B cell (primary cell): ENCODE measurements at regions not wholly inside any gene's neighbourhood (a gene's known extent, or its start where the extent isn't known, plus 50 kb on each side); places are given as distances from the start of the nearest gene placed in this dataset.

Experiments
- ATAC-seq: fragments of 200-7000 bp; cut with Tn5 transposase; one replicate; pipeline ENCODE4 v1.10.0; 2021; ENCODE audit warnings: low read depth, mild to moderate bottlenecking, moderate number of reproducible peaks, moderate library complexity
- CTCF ChIA-PET: fragments of 350-600 bp; sonication (Branson Sonifier 250); formaldehyde crosslinking; loops from one replicate; lab custom pipeline; 2021; ENCODE audit warnings: antibody characterized with exemption, inconsistent platforms; lab: Charles Lee
- POLR2A ChIA-PET: fragments of 350-600 bp; sonication (Branson Sonifier 250); formaldehyde crosslinking; loops from one replicate; lab custom pipeline; 2021; ENCODE audit warnings: antibody characterized with exemption; lab: Charles Lee
- DNase-seq: peaks from one replicate; pipeline ENCODE4 v3.0.0; 2013
- H2AFZ ChIP-seq: 2 replicates; pipeline ENCODE4 v1.6.1; 2012; ENCODE audit warnings: mild to moderate bottlenecking, low read depth, low read length; ENCODE audit not compliant: insufficient read depth, poor library complexity, severe bottlenecking
- H3K27ac ChIP-seq, 2 donors: 1 replicate in 1 of 2; 2 replicates in 1 of 2; pipeline ENCODE4 v1.5.1; 2012 to 2013; ENCODE audit warnings: low read length in 2 of 2, mild to moderate bottlenecking in 2 of 2, moderate library complexity in 1 of 2
- H3K27me3 ChIP-seq, 4 experiments: fragments of 200-600 bp in 1 of 4; sonication (generic) in 1 of 4; replicated peaks in 1 of 4; 1 replicate in 2 of 4; 2 replicates in 2 of 4; pipeline versions ENCODE4 v1.6.1 to v1.7.0; 2013 to 2016; ENCODE audit warnings: low read length in 3 of 4, mild to moderate bottlenecking in 2 of 4, mixed read lengths in 1 of 4, moderate library complexity in 1 of 4; ENCODE audit not compliant: insufficient read depth in 4 of 4, control insufficient read depth in 3 of 4; ENCODE audit errors: control extremely low read depth in 1 of 4
- H3K36me3 ChIP-seq, 2 experiments: replicated peaks in 1 of 2; 1 replicate in 1 of 2; 2 replicates in 1 of 2; pipeline versions ENCODE4 v1.6.1 to v1.7.1; 2013; ENCODE audit warnings: low read length in 1 of 2; ENCODE audit not compliant: insufficient read depth in 2 of 2, control insufficient read depth in 1 of 2; ENCODE audit errors: control extremely low read depth in 1 of 2, extremely low read depth in 1 of 2
- H3K4me1 ChIP-seq, 2 donors: fragments of 200-600 bp in 1 of 2; sonication (generic) in 1 of 2; 1 replicate in 1 of 2; 2 replicates in 1 of 2; pipeline versions ENCODE4 v1.5.1 to v1.6.1; 2013 to 2017; ENCODE audit warnings: low read length in 2 of 2; ENCODE audit not compliant: control insufficient read depth in 2 of 2, insufficient read depth in 2 of 2
- H3K4me2 ChIP-seq: replicated peaks from 2 replicates; pipeline ENCODE3; 2012; ENCODE audit warnings: mild to moderate bottlenecking, low read depth, low read length; ENCODE audit not compliant: poor library complexity, severe bottlenecking
- H3K4me3 ChIP-seq, 5 experiments: fragments of 200-600 bp in 1 of 5; sonication (generic) in 1 of 5; 1 replicate in 3 of 5; 2 replicates in 2 of 5; pipeline versions ENCODE4 v1.5.1 to v1.7.0; 2011 to 2016; ENCODE audit warnings: low read length in 4 of 5, mild to moderate bottlenecking in 4 of 5, low read depth in 2 of 5, control low read depth in 1 of 5, moderate library complexity in 1 of 5; ENCODE audit not compliant: insufficient read depth in 1 of 5; ENCODE audit errors: control extremely low read depth in 1 of 5, extremely low read depth in 1 of 5
- H3K79me2 ChIP-seq: fragments of 200-600 bp; sonication (generic); one replicate; pipeline ENCODE4 v1.6.0; 2016; ENCODE audit warnings: low read length; ENCODE audit not compliant: control insufficient read depth, insufficient read depth
- H3K9ac ChIP-seq: fragments of 200-600 bp; sonication (generic); 2 replicates; pipeline ENCODE4 v1.6.1; 2017; ENCODE audit warnings: mild to moderate bottlenecking, low read length, moderate library complexity
- H3K9me3 ChIP-seq, 3 donors: one replicate each; pipeline versions ENCODE4 v1.6.1 to v1.7.1; 2013; ENCODE audit warnings: low read length in 2 of 3; ENCODE audit not compliant: control insufficient read depth in 2 of 3, insufficient read depth in 1 of 3; ENCODE audit errors: control extremely low read depth in 1 of 3
- H4K20me1 ChIP-seq: 2 replicates; pipeline ENCODE4 v1.6.0; 2012; ENCODE audit warnings: mild to moderate bottlenecking, low read length; ENCODE audit not compliant: insufficient read depth, control insufficient read depth, poor library complexity, severe bottlenecking
- H3K27ac Mint-ChIP-seq: one replicate; pipeline ENCODE4 v1.8.0; 2021; ENCODE audit warnings: mixed read lengths
- H3K27me3 Mint-ChIP-seq: one replicate; pipeline ENCODE4 v1.8.0; 2021; ENCODE audit warnings: mixed read lengths
- H3K4me1 Mint-ChIP-seq: one replicate; pipeline ENCODE4 v1.8.0; 2021; ENCODE audit warnings: mixed read lengths
- H3K4me3 Mint-ChIP-seq: one replicate; pipeline ENCODE4 v1.8.0; 2021; ENCODE audit warnings: mixed read lengths
- H3K9me3 Mint-ChIP-seq: one replicate; pipeline ENCODE4 v1.8.0; 2022; ENCODE audit warnings: mixed read lengths; ENCODE audit not compliant: insufficient read depth
- CTCF ChIP-seq: fragments of 200-600 bp; IDR thresholded peaks from one replicate; pipeline ENCODE4 v1.8.0; 2022; ENCODE audit warnings: antibody characterized with exemption, mild to moderate bottlenecking
- EZH2 ChIP-seq: IDR thresholded peaks from 2 replicates; pipeline ENCODE4 v1.6.1; 2012; ENCODE audit warnings: borderline replicate concordance, low read depth, mild to moderate bottlenecking, moderate library complexity, low read length; ENCODE audit not compliant: insufficient read depth, poor library complexity, severe bottlenecking
- WGBS: methylation state at CpG from one replicate; pipeline ENCODE4 v1.1.5; 2013; ENCODE audit warnings: missing lambda C conversion rate; ENCODE audit not compliant: insufficient coverage; 5-methylcytosine and 5-hydroxymethylcytosine counted together
- intact Hi-C: fragments of 100-400 bp; cut with micrococcal nuclease; formaldehyde crosslinking; loops from one replicate; pipeline ENCODE4 v1.10.0; 2022

- Mint-ChIP-seq H3K27ac (no peak overlapping the region), H3K27me3 (no peaks in the 10 kb centered on the region), H3K4me1 (no peaks in the 10 kb centered on the region), H3K9me3 (no peaks in the 10 kb centered on the region), H3K4me3 (no peak overlapping the region)
- no peaks in the 10 kb centered on the region for H3K79me2 ChIP-seq
- TF ChIP-seq CTCF (no peak), EZH2 (no peak)
- no peaks in the 10 kb centered on the region for H3K4me1 ChIP-seq
- H4K20me1 ChIP-seq, result no peaks in the 10 kb centered on the region
- 100% methylated on average over 2 of the region's 3 CpGs for WGBS
- H3K27ac ChIP-seq, result no peak overlapping the region
- ChIA-PET POLR2A (no interaction called here), CTCF (no interaction called here)
- H3K9me3 ChIP-seq, result no peaks in the 10 kb centered on the region
- intact Hi-C loops, result no loop called here
- no peaks in the 10 kb centered on the region for H3K36me3 ChIP-seq
- no peak overlapping the region for H3K4me3 ChIP-seq
- no peak for ATAC-seq
- no peak overlapping the region for H3K4me2 ChIP-seq
- no peak overlapping the region for H2AFZ ChIP-seq
- no peak for DNase-seq
- H3K27me3 ChIP-seq, result no peaks in the 10 kb centered on the region
- no peak overlapping the region for H3K9ac ChIP-seq
Observed at GRCh38 chr18:34522603-34523002, 187.5 kb upstream of the DTNA start.

GRCh38 chr18:34525244-34525643 lies 184.9 kb upstream of the DTNA start:
- Histone ChIP-seq H3K27ac (no peak overlapping the region), H3K9me3 (no peaks in the 10 kb centered on the region), H3K36me3 (no peaks in the 10 kb centered on the region), H3K79me2 (no peaks in the 10 kb centered on the region), H2AFZ (no peak overlapping the region), H3K9ac (no peak overlapping the region), H3K4me1 (no peaks in the 10 kb centered on the region), H3K4me2 (no peak overlapping the region), H3K27me3 (no peaks in the 10 kb centered on the region), H4K20me1 (no peaks in the 10 kb centered on the region), H3K4me3 (no peak overlapping the region)
- no peaks in the 10 kb centered on the region for H3K27me3 Mint-ChIP-seq
- ATAC-seq (no peak), DNase-seq (no peak)
- H3K27ac Mint-ChIP-seq, result no peak overlapping the region
- no peak overlapping the region for H3K4me3 Mint-ChIP-seq
- intact Hi-C loops, result no loop called here
- H3K9me3 Mint-ChIP-seq, result no peaks in the 10 kb centered on the region
- no peak for TF ChIP-seq EZH2
- no peak for TF ChIP-seq CTCF
- H3K4me1 Mint-ChIP-seq, result no peaks in the 10 kb centered on the region
- POLR2A ChIA-PET, result no interaction called here
- CTCF ChIA-PET, result no interaction called here
- no CpG with 5 or more reads among the region's 2 CpGs for WGBS
